ENCODE measurements at regions not wholly inside any gene's neighbourhood (a gene's known extent, or its start where the extent isn't known, plus 50 kb on each side); places are given as distances from the start of the nearest gene placed in this dataset.

- Histone ChIP-seq H4K20me1 (ENCODE audit: control insufficient read depth, insufficient read depth, low read length, poor library complexity, severe bottlenecking) (no peaks in the 10 kb centered on the region), H3K4me2 (replicated peaks; ENCODE audit: low read depth, low read length, poor library complexity, severe bottlenecking) (no peak overlapping the region), H3K36me3 (replicated peaks in 1 of 2; ENCODE audit: control extremely low read depth in 1 of 2, control insufficient read depth in 1 of 2, extremely low read depth in 1 of 2, insufficient read depth in 2 of 2, low read length in 1 of 2) (no peaks in the 10 kb centered on the region), H3K27me3 (replicated peaks in 1 of 4; ENCODE audit: control extremely low read depth in 1 of 4, control insufficient read depth in 3 of 4, insufficient read depth in 4 of 4, low read length in 3 of 4) (no peaks in the 10 kb centered on the region), H3K9ac (ENCODE audit: low read length) (no peak overlapping the region), H3K4me3 (ENCODE audit: control extremely low read depth in 1 of 5, extremely low read depth in 1 of 5, insufficient read depth in 1 of 5, low read depth in 2 of 5, low read length in 4 of 5) (no peak overlapping the region), H3K27ac (ENCODE audit: low read length in 2 of 2) (no peak overlapping the region), H3K79me2 (ENCODE audit: control insufficient read depth, insufficient read depth, low read length) (no peaks in the 10 kb centered on the region), H3K9me3 (ENCODE audit: control extremely low read depth in 1 of 3, control insufficient read depth in 2 of 3, insufficient read depth in 1 of 3, low read length in 2 of 3) (peaks cover 0 to 31% (median 11%) of the 10 kb centered on the region in 3 donors), H2AFZ (ENCODE audit: insufficient read depth, low read depth, low read length, poor library complexity, severe bottlenecking) (no peak overlapping the region), H3K4me1 (ENCODE audit: control insufficient read depth in 2 of 2, insufficient read depth in 2 of 2, low read length in 2 of 2) (no peaks in the 10 kb centered on the region)
- no peak for ATAC-seq (ENCODE audit: low read depth)
- H3K27me3 Mint-ChIP-seq = no peaks in the 10 kb centered on the region
- ChIA-PET CTCF (no interaction called here), POLR2A (no interaction called here)
- no peak overlapping the region for H3K27ac Mint-ChIP-seq
- no peaks in the 10 kb centered on the region for H3K4me1 Mint-ChIP-seq
- H3K4me3 Mint-ChIP-seq = no peak overlapping the region
- peaks cover 12% of the 10 kb centered on the region for H3K9me3 Mint-ChIP-seq (ENCODE audit: insufficient read depth)
- intact Hi-C loops (cut with micrococcal nuclease) = no loop called here
- DNase-seq = no peak
- no peak for TF ChIP-seq CTCF (IDR thresholded peaks at IDR 0.05)
- no peak for TF ChIP-seq EZH2 (IDR thresholded peaks at IDR 0.05; ENCODE audit: borderline replicate concordance, insufficient read depth, low read depth, low read length, poor library complexity, severe bottlenecking)
- WGBS (ENCODE audit: insufficient coverage) = no CpG with 5 or more reads among the region's 1 CpG
Measured at GRCh38 chr6:85033547-85033946, 269.1 kb upstream of the TBX18 start.

GRCh38 chr6:85026021-85026420, 261.6 kb upstream of the TBX18 start:
- H3K27ac ChIP-seq (ENCODE audit: low read length in 2 of 2) = no peak overlapping the region
- WGBS (ENCODE audit: insufficient coverage) = 0% methylated on average over 1 of the region's 2 CpGs
- TF ChIP-seq EZH2 (IDR thresholded peaks at IDR 0.05; ENCODE audit: borderline replicate concordance, insufficient read depth, low read depth, low read length, poor library complexity, severe bottlenecking) (no peak), CTCF (IDR thresholded peaks at IDR 0.05) (no peak)
- no peaks in the 10 kb centered on the region for H3K36me3 ChIP-seq (replicated peaks in 1 of 2; ENCODE audit: control extremely low read depth in 1 of 2, control insufficient read depth in 1 of 2, extremely low read depth in 1 of 2, insufficient read depth in 2 of 2, low read length in 1 of 2)
- ChIA-PET POLR2A (no interaction called here), CTCF (no interaction called here)
- intact Hi-C loops (cut with micrococcal nuclease) = no loop called here
- Mint-ChIP-seq H3K27ac (no peak overlapping the region), H3K27me3 (no peaks in the 10 kb centered on the region), H3K4me1 (no peaks in the 10 kb centered on the region), H3K9me3 (ENCODE audit: insufficient read depth) (no peaks in the 10 kb centered on the region), H3K4me3 (no peak overlapping the region)
- DNase-seq (no peak), ATAC-seq (ENCODE audit: low read depth) (no peak)
- H3K4me2 ChIP-seq (replicated peaks; ENCODE audit: low read depth, low read length, poor library complexity, severe bottlenecking) = no peak overlapping the region
- H3K4me3 ChIP-seq (ENCODE audit: control extremely low read depth in 1 of 5, extremely low read depth in 1 of 5, insufficient read depth in 1 of 5, low read depth in 2 of 5, low read length in 4 of 5) = no peak overlapping the region
- no peaks in the 10 kb centered on the region for H3K79me2 ChIP-seq (ENCODE audit: control insufficient read depth, insufficient read depth, low read length)
- no peak overlapping the region for H3K9ac ChIP-seq (ENCODE audit: low read length)
- H3K27me3 ChIP-seq (replicated peaks in 1 of 4; ENCODE audit: control extremely low read depth in 1 of 4, control insufficient read depth in 3 of 4, insufficient read depth in 4 of 4, low read length in 3 of 4) = no peaks in the 10 kb centered on the region
- no peaks in the 10 kb centered on the region for H3K4me1 ChIP-seq (ENCODE audit: control insufficient read depth in 2 of 2, insufficient read depth in 2 of 2, low read length in 2 of 2)
- H3K9me3 ChIP-seq (ENCODE audit: control extremely low read depth in 1 of 3, control insufficient read depth in 2 of 3, insufficient read depth in 1 of 3, low read length in 2 of 3) = peaks cover 0 to 4% (median 0%) of the 10 kb centered on the region in 3 donors
- no peak overlapping the region for H2AFZ ChIP-seq (ENCODE audit: insufficient read depth, low read depth, low read length, poor library complexity, severe bottlenecking)
- no peaks in the 10 kb centered on the region for H4K20me1 ChIP-seq (ENCODE audit: control insufficient read depth, insufficient read depth, low read length, poor library complexity, severe bottlenecking)

Measured in B cell (primary cell).